Gastroesophageal sphincter (tissue), 4 donors: ENCODE measurements at regions not wholly inside any gene's neighbourhood (a gene's known extent, or its start where the extent isn't known, plus 50 kb on each side); places are given as distances from the start of the nearest gene placed in this dataset.

Experiments used
- ATAC-seq: fragments of 150-250 bp; one replicate; pipeline ENCODE4 v1.9.1; 2016; ENCODE audit warnings: mild to moderate bottlenecking, moderate library complexity
- H3K27ac ChIP-seq, 4 donors: fragments of 200-600 bp; sonication (generic) in 3 of 4; 1 replicate in 3 of 4; 2 replicates in 1 of 4; pipeline ENCODE4 v1.5.1; 2016 to 2019
- H3K27me3 ChIP-seq: fragments of 200-600 bp; sonication (generic); one replicate; pipeline ENCODE4 v1.5.1; 2019
- H3K36me3 ChIP-seq, 2 donors: fragments of 200-600 bp; sonication (generic); one replicate each; pipeline ENCODE4 v1.5.1; 2019; ENCODE audit warnings: control low read depth in 1 of 2
- H3K4me1 ChIP-seq, 3 donors: fragments of 200-600 bp; sonication (generic); 1 replicate in 2 of 3; 2 replicates in 1 of 3; pipeline ENCODE4 v1.5.1; 2016 to 2019; ENCODE audit warnings: control low read depth in 2 of 3
- H3K4me3 ChIP-seq, 2 donors: fragments of 200-600 bp; sonication (generic); one replicate each; pipeline ENCODE4 v1.5.1; 2019; ENCODE audit warnings: mild to moderate bottlenecking in 1 of 2, moderate library complexity in 1 of 2
- H3K9me3 ChIP-seq, 3 donors: fragments of 200-600 bp; sonication (generic); one replicate each; pipeline ENCODE4 v1.5.1; 2017 to 2019; ENCODE audit warnings: control low read depth in 2 of 3
- CTCF ChIP-seq, 4 experiments: fragments of 200-600 bp in 2 of 4; fragments of 450-650 bp in 2 of 4; sonication (generic) in 1 of 4; IDR thresholded peaks; one replicate each; pipeline ENCODE4 v1.5.1; 2017 to 2019; ENCODE audit warnings: antibody characterized with exemption in 4 of 4, mild to moderate bottlenecking in 2 of 4, moderate library complexity in 2 of 4
- EP300 ChIP-seq: sonication (generic); formaldehyde crosslinking; IDR thresholded peaks from one replicate; pipeline ENCODE4 v1.6.1; 2017; ENCODE audit warnings: antibody characterized with exemption, mild to moderate bottlenecking
- POLR2A ChIP-seq, 2 donors: fragments of 450-650 bp; IDR thresholded peaks; one replicate each; pipeline ENCODE4 v1.6.1; 2017; ENCODE audit warnings: antibody characterized with exemption in 2 of 2, mild to moderate bottlenecking in 2 of 2, moderate library complexity in 1 of 2
- POLR2AphosphoS5 ChIP-seq: sonication (generic); formaldehyde crosslinking; IDR thresholded peaks from one replicate; pipeline ENCODE4 v1.6.1; 2017; ENCODE audit warnings: antibody characterized with exemption
- WGBS, 2 donors: methylation state at CpG; one replicate each; pipeline ENCODE4 v1.1.5; 2018; ENCODE audit warnings: low coverage in 1 of 2; 5-methylcytosine and 5-hydroxymethylcytosine counted together

GRCh38 chr9:117574099-117574498 is 130.1 kb upstream of the TLR4 start:
- Histone ChIP-seq H3K27me3 (no peaks in the 10 kb centered on the region), H3K36me3 (no peaks in the 10 kb centered on the region), H3K4me1 (no peaks in the 10 kb centered on the region), H3K4me3 (no peak overlapping the region), H3K27ac (no peak overlapping the region), H3K9me3 (peaks cover 0 to 4% (median 0%) of the 10 kb centered on the region in 3 donors)
- no peak for TF ChIP-seq EP300
- no peak for TF ChIP-seq POLR2A (IDR thresholded peaks at IDR 0.05)
- no peak for TF ChIP-seq CTCF (IDR thresholded peaks at IDR 0.05)
- TF ChIP-seq POLR2AphosphoS5 = no peak
- 59 to 75% methylated on average over 2 to 3 of the region's 3 CpGs for WGBS, 2 donors
- ATAC-seq = no peak

- no peaks in the 10 kb centered on the region for H3K27me3 ChIP-seq
- 60 to 73% methylated on average over 1 of the region's 1 CpG for WGBS, 2 donors
- ATAC-seq = no peak
- TF ChIP-seq EP300 = no peak
- no peak for TF ChIP-seq POLR2AphosphoS5
- no peak for TF ChIP-seq POLR2A (IDR thresholded peaks at IDR 0.05)
- TF ChIP-seq CTCF (IDR thresholded peaks at IDR 0.05) = no peak
- no peaks in the 10 kb centered on the region for H3K4me1 ChIP-seq
- H3K36me3 ChIP-seq = no peaks in the 10 kb centered on the region
- H3K9me3 ChIP-seq = no peaks in the 10 kb centered on the region
- no peak overlapping the region for H3K27ac ChIP-seq
- H3K4me3 ChIP-seq = no peak overlapping the region
Observed at GRCh38 chr9:117564839-117565238, 139.4 kb upstream of the TLR4 start.

- ATAC-seq = no peak
- Histone ChIP-seq H3K27ac (no peak overlapping the region), H3K9me3 (no peaks in the 10 kb centered on the region), H3K36me3 (no peaks in the 10 kb centered on the region), H3K4me3 (no peak overlapping the region), H3K27me3 (no peaks in the 10 kb centered on the region), H3K4me1 (no peaks in the 10 kb centered on the region)
- 20 to 38% methylated on average over 2 of the region's 2 CpGs for WGBS, 2 donors
- TF ChIP-seq CTCF (IDR thresholded peaks at IDR 0.05) (no peak), POLR2A (IDR thresholded peaks at IDR 0.05) (no peak), EP300 (no peak)
Observed at GRCh38 chr9:117561761-117562160, 142.4 kb upstream of the TLR4 start.

GRCh38 chr9:117555964-117556629 is 141.2 kb upstream of the ASTN2 start:
- H3K9me3 ChIP-seq = no peaks in the 10 kb centered on the region
- H3K4me3 ChIP-seq = no peak overlapping the region
- H3K27me3 ChIP-seq = peaks cover 2% of the 10 kb centered on the region
- 66 to 94% methylated on average over 3 to 5 of the region's 5 CpGs for WGBS, 2 donors
- H3K27ac ChIP-seq = no peak overlapping the region
- H3K4me1 ChIP-seq = no peaks in the 10 kb centered on the region
- TF ChIP-seq EP300 (no peak), POLR2A (IDR thresholded peaks at IDR 0.05) (no peak), POLR2AphosphoS5 (no peak), CTCF (IDR thresholded peaks at IDR 0.05) (peak in 1 of 4 experiments; percentile 23)
- no peaks in the 10 kb centered on the region for H3K36me3 ChIP-seq
- ATAC-seq = no peak

GRCh38 chr9:117552811-117553210 is 138.0 kb upstream of the ASTN2 start:
- peaks cover 3% of the 10 kb centered on the region for H3K27me3 ChIP-seq
- no peaks in the 10 kb centered on the region for H3K4me1 ChIP-seq
- no peak overlapping the region for H3K27ac ChIP-seq
- no peak overlapping the region for H3K4me3 ChIP-seq
- ATAC-seq = no peak
- H3K36me3 ChIP-seq = no peaks in the 10 kb centered on the region
- 94 to 100% methylated on average over 2 of the region's 2 CpGs for WGBS, 2 donors
- no peaks in the 10 kb centered on the region for H3K9me3 ChIP-seq
- TF ChIP-seq EP300 = no peak
- TF ChIP-seq CTCF (IDR thresholded peaks at IDR 0.05) = no peak
- TF ChIP-seq POLR2A (IDR thresholded peaks at IDR 0.05) = no peak
- TF ChIP-seq POLR2AphosphoS5 = no peak
